Calu3 (cell line): ENCODE measurements at regions not wholly inside any gene's neighbourhood (a gene's known extent, or its start where the extent isn't known, plus 50 kb on each side); places are given as distances from the start of the nearest gene placed in this dataset.
"Not testable (repeated sequence)": the region's sequence is repeated elsewhere in the genome, so short reads cannot be mapped to it uniquely, and the experiment has no call there.

Experiments used
- BruUV-seq: library from RNA; stranded (reverse); fragments of 400-500 nt; replicated peaks from 2 replicates; lab custom pipeline; 2021; lab: Mats Ljungman, UMichigan
- CTCF ChIA-PET: fragments of 300-600 bp; sonication (Branson Sonifier 250); formaldehyde crosslinking; loops from one replicate; lab custom pipeline; 2022; ENCODE audit warnings: antibody characterized with exemption; lab: Charles Lee
- DNase-seq: peaks from one replicate; pipeline ENCODE4 v3.0.0; 2022
- H3K27ac Mint-ChIP-seq: one replicate; pipeline ENCODE4 v1.8.0; 2022; ENCODE audit warnings: mixed read lengths; ENCODE audit not compliant: unreplicated experiment
- H3K27me3 Mint-ChIP-seq: one replicate; pipeline ENCODE4 v1.8.0; 2022; ENCODE audit warnings: mixed read lengths; ENCODE audit not compliant: unreplicated experiment
- H3K36me3 Mint-ChIP-seq: one replicate; pipeline ENCODE4 v1.8.0; 2022; ENCODE audit warnings: mild to moderate bottlenecking, moderate library complexity, mixed read lengths; ENCODE audit not compliant: insufficient read depth, unreplicated experiment
- H3K4me1 Mint-ChIP-seq: one replicate; pipeline ENCODE4 v1.8.0; 2022; ENCODE audit warnings: mild to moderate bottlenecking, low read depth, mixed read lengths; ENCODE audit not compliant: unreplicated experiment
- H3K4me3 Mint-ChIP-seq: one replicate; pipeline ENCODE4 v1.8.0; 2022; ENCODE audit warnings: mild to moderate bottlenecking, low read depth, moderate library complexity, mixed read lengths; ENCODE audit not compliant: unreplicated experiment
- H3K9me3 Mint-ChIP-seq: one replicate; pipeline ENCODE4 v1.8.0; 2022; ENCODE audit warnings: low read depth, mixed read lengths; ENCODE audit not compliant: unreplicated experiment
- CTCF ChIP-seq: fragments of 200-600 bp; IDR thresholded peaks from one replicate; pipeline ENCODE4 v1.8.0; 2022; ENCODE audit warnings: antibody characterized with exemption; ENCODE audit not compliant: unreplicated experiment
- intact Hi-C: fragments of 100-400 bp; cut with micrococcal nuclease; formaldehyde crosslinking; loops from one replicate; pipeline ENCODE4 v1.10.0; 2022; ENCODE audit not compliant: unreplicated experiment

- Mint-ChIP-seq H3K36me3 (no peaks in the 10 kb centered on the region), H3K27me3 (no peaks in the 10 kb centered on the region), H3K4me1 (no peaks in the 10 kb centered on the region), H3K9me3 (no peaks in the 10 kb centered on the region), H3K27ac (no peak overlapping the region), H3K4me3 (no peak overlapping the region)
- CTCF ChIA-PET = no interaction called here
- no peak for DNase-seq
- intact Hi-C loops = no loop called here
- no TSS peak for BruUV-seq
- no peak for TF ChIP-seq CTCF
Measured at GRCh38 chr7:152913492-152913891, 153.9 kb downstream of the ACTR3B start.

- TF ChIP-seq CTCF = no peak
- Mint-ChIP-seq H3K9me3 (no peaks in the 10 kb centered on the region), H3K4me1 (no peaks in the 10 kb centered on the region), H3K36me3 (no peaks in the 10 kb centered on the region), H3K27me3 (no peaks in the 10 kb centered on the region), H3K27ac (no peak overlapping the region), H3K4me3 (no peak overlapping the region)
- CTCF ChIA-PET = no interaction called here
- no TSS peak for BruUV-seq
- intact Hi-C loops = no loop called here
- no peak for DNase-seq
Measured at GRCh38 chr7:152914014-152914844, 154.7 kb downstream of the ACTR3B start.

GRCh38 chr7:152914845-152915102 lies 155.2 kb downstream of the ACTR3B start:
- DNase-seq, H3K36me3 Mint-ChIP-seq, H3K27ac Mint-ChIP-seq, H3K4me3 Mint-ChIP-seq, H3K4me1 Mint-ChIP-seq, H3K27me3 Mint-ChIP-seq, intact Hi-C loops, CTCF ChIA-PET, H3K9me3 Mint-ChIP-seq, BruUV-seq: not testable (repeated sequence)

GRCh38 chr7:152922318-152923081 lies 162.9 kb downstream of the ACTR3B start:
- Mint-ChIP-seq H3K36me3 (no peaks in the 10 kb centered on the region), H3K27ac (no peak overlapping the region), H3K27me3 (no peaks in the 10 kb centered on the region), H3K9me3 (peaks cover 5% of the 10 kb centered on the region), H3K4me3 (no peak overlapping the region), H3K4me1 (no peaks in the 10 kb centered on the region)
- no peak for DNase-seq
- intact Hi-C loops = no loop called here
- BruUV-seq = no TSS peak
- CTCF ChIA-PET = interaction anchor here (0.6 to 1.3 kb wide), 2 partner anchors 13 to 37 kb away, joined by 3 read pairs; no protein-coding TSS in a partner anchor
- TF ChIP-seq CTCF = no peak
